ENCODE measurements at regions not wholly inside any gene's neighbourhood (a gene's known extent, or its start where the extent isn't known, plus 50 kb on each side); places are given as distances from the start of the nearest gene placed in this dataset.
"Not testable (repeated sequence)": the region's sequence is repeated elsewhere in the genome, so short reads cannot be mapped to it uniquely, and the experiment has no call there.

GRCh38 chr17:72471296-72471695, 350.5 kb downstream of the SOX9 start:
- H3K36me3 ChIP-seq: no peaks in the 10 kb centered on the region
- DNase-seq (ENCODE audit: low spot score): no peak
- no peak for TF ChIP-seq CTCF (IDR thresholded peaks at IDR 0.05)

GRCh38 chr17:72472106-72472505, 351.3 kb downstream of the SOX9 start:
- no peaks in the 10 kb centered on the region for H3K36me3 ChIP-seq
- no peaks in the 10 kb centered on the region for H3K4me1 ChIP-seq
- no peaks in the 10 kb centered on the region for H3K27me3 ChIP-seq
- H3K27ac ChIP-seq: no peak overlapping the region
- TF ChIP-seq CTCF (IDR thresholded peaks at IDR 0.05): no peak
- no peak for DNase-seq (ENCODE audit: low spot score)
- H3K4me3 ChIP-seq: no peak overlapping the region
- peaks cover 0 to 12% of the 10 kb centered on the region in 2 donors for H3K9me3 ChIP-seq

More at GRCh38 chr17:72471296-72471695, 350.5 kb downstream of the SOX9 start:
- no peaks in the 10 kb centered on the region for H3K4me1 ChIP-seq
- H3K4me3 ChIP-seq: no peak overlapping the region
- H3K27ac ChIP-seq: no peak overlapping the region
- H3K9me3 ChIP-seq: peaks cover 0 to 12% of the 10 kb centered on the region in 2 donors
- H3K27me3 ChIP-seq: no peaks in the 10 kb centered on the region

- peaks cover 0 to 12% of the 10 kb centered on the region in 2 donors for H3K9me3 ChIP-seq
- not testable (repeated sequence) for DNase-seq (ENCODE audit: low spot score); H3K4me3 ChIP-seq; H3K27ac ChIP-seq; H3K27me3 ChIP-seq; H3K36me3 ChIP-seq; H3K4me1 ChIP-seq
Observed at GRCh38 chr17:72472853-72473390, 352.1 kb downstream of the SOX9 start.

DNA sequence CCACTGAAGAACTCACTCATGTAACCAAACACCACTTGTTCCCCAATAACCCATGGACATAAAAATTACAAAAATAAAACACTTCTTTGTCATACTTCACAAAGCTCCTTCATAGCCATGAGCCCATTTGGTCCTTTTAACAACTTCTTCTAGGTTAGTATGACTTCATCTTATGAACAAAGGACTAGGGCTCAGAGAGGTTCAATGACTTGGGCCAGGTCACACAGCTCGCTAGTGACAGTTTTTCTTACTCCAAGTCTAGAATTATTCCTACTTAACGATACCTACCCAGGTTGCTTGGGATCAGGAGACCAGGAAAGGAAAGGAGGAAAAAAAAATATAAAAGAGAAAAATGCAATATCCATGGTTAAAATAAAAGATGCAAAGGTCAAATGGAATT, 353.4 kb downstream of the SOX9 start:
- H3K4me3 ChIP-seq: no peak overlapping the region
- H3K27me3 ChIP-seq: no peaks in the 10 kb centered on the region
- no peaks in the 10 kb centered on the region for H3K4me1 ChIP-seq
- no peak for DNase-seq (ENCODE audit: low spot score)
- H3K36me3 ChIP-seq: no peaks in the 10 kb centered on the region
- TF ChIP-seq CTCF (IDR thresholded peaks at IDR 0.05): no peak
- peaks cover 0 to 12% of the 10 kb centered on the region in 2 donors for H3K9me3 ChIP-seq
- no peak overlapping the region for H3K27ac ChIP-seq

DNA sequence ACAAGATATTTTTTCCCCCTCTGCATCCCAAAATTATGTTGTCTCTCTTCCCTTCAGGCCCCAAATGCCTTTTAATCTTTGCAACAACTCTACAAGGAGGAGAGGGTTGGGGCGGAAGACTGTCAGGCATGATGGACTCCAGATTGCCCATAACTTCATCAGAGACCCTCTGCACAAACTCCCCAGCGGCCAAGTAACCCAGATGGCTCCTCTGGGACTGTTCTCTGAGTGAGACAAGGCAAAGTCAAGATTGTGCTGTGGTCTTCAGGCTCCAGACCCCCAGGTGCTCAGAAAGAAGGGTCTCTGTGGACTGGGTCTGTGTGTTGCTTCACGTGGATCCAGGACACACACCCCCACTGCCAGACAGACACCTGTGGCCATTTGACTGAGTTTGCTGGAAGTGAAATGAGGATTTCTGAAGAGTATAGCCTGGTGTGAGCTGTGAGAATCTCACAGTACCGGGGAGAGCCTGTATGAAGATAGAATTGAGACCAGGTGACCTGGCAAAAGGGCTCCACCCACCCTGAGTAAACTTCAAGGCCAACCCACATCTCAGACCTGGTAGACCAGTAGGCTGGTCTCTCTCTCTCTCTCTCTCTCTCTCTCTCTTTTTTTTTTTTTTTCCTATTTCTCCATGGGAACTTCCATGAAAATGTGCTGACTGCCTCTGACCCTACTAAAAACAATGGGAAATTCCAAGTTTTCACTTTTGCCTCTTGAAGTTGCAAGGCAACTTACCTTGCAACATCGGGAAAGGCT, 354.1 kb downstream of the SOX9 start:
- H3K4me3 ChIP-seq: no peak overlapping the region
- no peaks in the 10 kb centered on the region for H3K36me3 ChIP-seq
- H3K27me3 ChIP-seq: no peaks in the 10 kb centered on the region
- DNase-seq (ENCODE audit: low spot score): no peak
- H3K9me3 ChIP-seq: peaks cover 0 to 12% of the 10 kb centered on the region in 2 donors
- no peaks in the 10 kb centered on the region for H3K4me1 ChIP-seq
- no peak overlapping the region for H3K27ac ChIP-seq
- TF ChIP-seq CTCF (IDR thresholded peaks at IDR 0.05): no peak

DNA sequence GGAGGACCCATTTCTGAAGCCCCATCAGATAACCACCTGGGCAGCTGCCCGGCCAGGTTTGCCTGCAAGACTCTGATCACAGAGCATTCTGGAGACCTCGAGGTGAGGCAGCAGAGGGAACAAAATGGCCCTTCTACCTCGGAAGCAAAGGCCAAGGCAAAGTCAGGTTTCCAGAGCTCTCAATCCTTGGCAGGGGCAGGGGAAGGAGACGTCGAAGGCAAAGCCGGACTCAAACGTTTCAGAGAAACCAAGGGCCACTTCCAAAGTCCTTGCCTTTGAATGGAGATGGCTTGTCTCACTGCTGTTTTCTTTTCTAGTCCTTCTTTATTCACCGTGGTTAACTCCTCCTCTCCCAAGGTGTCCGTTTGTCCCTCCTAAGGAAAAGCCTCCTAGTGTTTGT, 355.3 kb downstream of the SOX9 start:
- Histone ChIP-seq H3K9me3 (peaks cover 0 to 12% of the 10 kb centered on the region in 2 donors), H3K27me3 (no peaks in the 10 kb centered on the region), H3K4me3 (no peak overlapping the region), H3K27ac (no peak overlapping the region), H3K4me1 (no peaks in the 10 kb centered on the region), H3K36me3 (no peaks in the 10 kb centered on the region)
- TF ChIP-seq CTCF (IDR thresholded peaks at IDR 0.05): no peak
- DNase-seq (ENCODE audit: low spot score): no peak
